Fibroblast of skin of abdomen (primary cell): ENCODE measurements at regions not wholly inside any gene's neighbourhood (a gene's known extent, or its start where the extent isn't known, plus 50 kb on each side); places are given as distances from the start of the nearest gene placed in this dataset.
A peak's percentile ranks its signal among the peaks of the same experiment; 100 is the strongest.

Experiments
- DNase-seq: peaks from one replicate; pipeline ENCODE4 v3.0.0-alpha.2; 2013

DNA sequence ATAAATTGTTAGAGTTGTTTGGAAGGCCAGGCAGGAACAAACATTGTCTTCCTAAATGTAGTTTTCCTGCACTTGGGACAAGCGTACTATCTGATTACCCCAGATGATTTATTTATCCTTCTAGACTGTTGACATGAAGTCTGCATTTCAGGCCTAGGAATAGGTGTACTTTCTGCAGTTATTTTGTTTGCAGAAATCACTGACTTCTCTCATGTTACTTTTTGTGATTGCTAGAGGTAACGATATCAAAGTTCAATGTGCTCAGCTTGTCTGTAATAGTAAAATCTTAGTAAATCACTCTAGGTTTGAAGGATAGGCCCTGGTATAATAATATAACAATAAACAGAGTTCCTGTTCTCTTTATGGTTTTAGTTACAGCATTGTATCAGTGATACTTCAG, 75.4 kb upstream of the HDAC9 start:
- DNase-seq = no peak

DNA sequence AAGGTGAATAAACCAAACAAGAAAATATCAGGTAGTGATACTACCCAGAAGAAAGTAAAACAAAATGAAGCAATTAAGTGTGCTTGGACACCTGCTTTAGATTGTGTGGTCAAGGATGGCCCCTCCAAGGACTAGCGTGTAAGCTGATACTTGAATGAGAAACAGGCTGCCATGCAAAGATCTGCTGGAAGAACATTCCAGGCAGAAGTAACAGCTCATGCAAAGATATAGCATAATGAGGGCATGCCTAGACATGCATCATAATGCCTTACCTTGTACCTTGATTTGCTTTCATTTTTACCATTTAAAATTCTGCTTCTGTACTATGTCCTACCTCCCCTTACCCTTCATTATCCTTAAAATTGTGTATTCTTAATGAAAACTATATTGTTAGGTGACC, 74.8 kb upstream of the HDAC9 start:
- DNase-seq = peak; percentile 57

DNA sequence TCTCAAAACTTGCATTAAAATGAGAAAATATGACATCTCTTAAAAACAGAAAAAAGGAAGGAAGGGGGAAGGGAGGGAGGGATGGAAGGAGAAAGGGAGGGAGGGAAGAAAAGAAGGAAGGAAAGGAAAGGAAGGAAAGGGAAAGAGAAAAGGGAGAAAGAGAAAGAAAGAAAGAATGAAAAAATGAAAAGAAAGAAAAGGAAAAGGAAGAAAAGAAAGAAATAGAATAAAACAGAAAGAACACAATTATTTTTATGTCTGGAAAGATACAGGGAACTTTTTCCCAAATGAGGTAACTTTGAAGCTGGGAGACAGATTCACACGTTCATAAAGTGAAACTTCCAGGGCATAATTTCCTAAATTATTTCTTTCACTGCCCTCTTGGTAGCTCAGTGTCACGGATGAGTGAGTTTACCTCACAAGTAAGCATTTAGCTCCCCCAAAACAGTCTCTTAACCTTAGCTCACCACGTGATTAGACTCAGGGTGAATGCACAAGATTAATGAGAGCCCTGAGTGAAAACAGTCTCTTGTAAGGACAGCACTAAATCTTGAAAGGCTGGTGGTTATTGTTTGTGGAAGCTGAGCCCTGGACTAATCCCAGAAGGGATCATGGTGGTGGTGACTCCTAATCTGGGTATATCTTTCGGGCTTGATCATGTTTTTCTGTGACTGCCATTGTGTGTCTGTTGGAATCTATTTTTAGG, 74.1 kb upstream of the HDAC9 start:
- DNase-seq = peak; percentile 45

DNA sequence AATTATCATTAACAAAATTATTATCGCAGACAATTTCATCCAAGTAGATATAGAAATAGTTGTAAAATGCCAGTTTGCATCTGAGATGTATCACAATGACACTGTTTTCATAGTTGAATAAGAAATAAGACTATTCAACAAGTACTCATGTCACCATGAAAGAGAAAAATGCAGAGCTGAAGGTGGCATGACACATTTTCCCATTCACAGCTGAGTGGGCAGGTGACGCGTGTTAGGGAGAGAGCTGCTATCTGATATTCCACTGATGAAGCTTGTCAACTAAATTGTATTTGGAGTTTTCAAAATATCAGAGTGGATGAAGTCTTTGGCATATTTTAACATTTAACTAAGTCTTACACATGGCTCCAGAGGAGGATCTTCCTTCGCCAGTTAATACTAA, 70.3 kb upstream of the HDAC9 start:
- no peak for DNase-seq

DNA sequence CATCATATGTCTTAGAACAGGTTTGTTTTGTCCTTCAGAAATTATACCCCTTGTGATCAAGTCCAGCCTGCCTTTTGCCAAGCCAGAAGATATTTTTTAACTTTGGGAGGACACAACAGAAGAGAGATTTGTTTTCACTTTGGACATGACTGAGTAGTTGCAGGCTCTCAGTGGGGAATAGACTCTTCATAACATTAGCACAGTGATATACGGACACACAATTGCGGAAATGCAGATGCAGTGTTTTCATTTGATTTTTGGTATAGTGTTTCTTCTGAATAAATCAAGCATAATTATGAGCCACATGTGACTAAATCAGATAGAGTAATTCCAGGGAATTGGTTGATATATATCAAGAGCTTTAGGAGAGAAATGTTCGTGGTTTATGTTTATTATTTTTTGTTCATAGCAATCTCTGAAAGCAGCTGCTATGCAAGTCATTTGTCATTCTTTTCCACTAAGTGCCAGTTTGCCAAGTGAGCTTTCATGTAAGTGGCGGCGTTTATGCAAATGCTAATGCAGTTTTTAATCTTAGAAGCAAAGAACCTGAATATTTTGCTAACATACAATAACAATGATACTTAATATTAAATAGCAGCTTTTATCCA, 69.6 kb upstream of the HDAC9 start:
- DNase-seq = peak; percentile 16

DNA sequence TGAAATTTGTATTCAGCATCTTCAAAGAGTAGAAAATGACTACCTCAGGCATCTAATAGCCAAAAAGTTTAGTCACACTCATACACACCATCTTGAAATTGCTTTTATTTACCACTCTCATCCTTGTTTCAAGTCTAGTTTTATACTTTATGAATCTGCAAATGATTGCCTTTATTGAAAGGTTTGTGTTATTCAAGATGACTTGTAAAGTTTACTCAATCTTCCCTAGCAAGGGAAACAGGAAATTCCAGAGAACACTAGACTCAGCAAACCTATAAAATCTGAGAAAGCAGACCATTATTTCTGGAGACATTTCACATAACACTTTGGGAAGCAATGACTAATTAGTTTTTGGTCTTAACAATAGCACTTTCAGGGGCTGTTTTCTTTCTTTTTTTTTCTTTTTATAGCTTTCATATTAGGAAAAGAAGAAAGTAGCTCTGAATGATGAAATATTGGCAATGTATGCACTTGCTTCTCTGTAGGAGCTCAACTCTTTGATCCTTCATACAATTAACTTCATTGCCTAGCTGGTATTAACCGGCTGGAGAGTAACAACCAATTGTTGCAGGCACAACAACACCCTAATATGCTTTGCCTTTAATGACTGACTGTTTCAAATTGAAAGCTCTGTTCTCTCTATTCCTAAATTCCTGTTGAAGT, 68.9 kb upstream of the HDAC9 start:
- peak; percentile 73 for DNase-seq

DNA sequence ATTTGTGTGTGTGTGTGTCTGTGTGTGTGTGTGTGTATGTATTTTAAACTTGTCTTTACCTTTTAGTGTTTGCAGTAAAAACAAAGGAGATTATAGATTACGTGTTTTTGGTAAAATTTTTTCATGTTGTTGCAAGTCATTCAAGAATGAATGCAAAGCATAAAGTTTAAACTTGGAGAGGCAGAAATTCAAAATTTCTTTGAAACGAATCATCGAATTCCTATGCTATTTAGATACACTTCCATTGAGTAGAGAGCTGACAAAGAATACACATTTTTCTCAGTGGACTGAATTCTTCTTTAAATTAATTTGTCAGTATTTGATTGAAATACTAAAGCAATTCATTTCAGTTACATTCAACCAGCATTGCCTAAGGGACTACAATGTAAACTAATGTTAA, 66.0 kb upstream of the HDAC9 start:
- DNase-seq = peak; percentile 84

DNA sequence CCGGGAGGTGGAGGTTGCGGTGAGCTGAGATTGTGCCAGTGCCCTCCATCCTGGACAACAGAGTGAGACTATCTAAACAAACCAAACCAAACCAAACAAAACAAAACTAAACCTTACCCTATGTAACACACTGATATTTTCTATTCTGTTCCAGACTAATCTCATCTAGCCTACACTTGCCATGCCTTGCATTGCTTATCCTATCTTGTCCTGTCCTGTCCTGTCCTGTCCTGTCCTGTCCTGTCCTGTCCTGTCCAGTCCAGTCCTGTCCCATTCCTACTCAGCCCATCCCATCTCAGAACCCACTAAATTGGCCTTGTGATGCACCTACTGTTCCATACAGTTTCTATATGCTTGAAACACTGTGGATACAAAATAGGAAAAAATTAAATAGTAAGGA, 64.7 kb upstream of the HDAC9 start:
- DNase-seq = no peak

DNA sequence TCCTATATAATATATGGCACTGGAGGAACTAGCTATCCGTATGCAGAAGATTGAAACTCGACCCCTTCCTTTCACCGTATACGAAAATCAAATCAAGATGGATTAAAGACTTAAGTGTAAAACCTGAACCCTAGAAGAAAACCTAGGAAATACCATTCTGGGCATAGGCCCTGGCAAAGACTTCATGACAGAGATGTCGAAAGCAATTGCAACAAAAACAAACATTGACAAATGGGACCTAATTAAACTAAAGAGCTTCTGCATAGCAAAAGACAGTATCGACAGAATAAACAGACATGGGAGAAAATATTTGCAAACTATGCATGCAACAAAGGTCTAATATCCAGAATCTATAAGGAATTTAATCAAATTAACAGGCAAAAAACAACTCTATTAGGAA, 61.4 kb upstream of the HDAC9 start:
- DNase-seq = no peak

DNA sequence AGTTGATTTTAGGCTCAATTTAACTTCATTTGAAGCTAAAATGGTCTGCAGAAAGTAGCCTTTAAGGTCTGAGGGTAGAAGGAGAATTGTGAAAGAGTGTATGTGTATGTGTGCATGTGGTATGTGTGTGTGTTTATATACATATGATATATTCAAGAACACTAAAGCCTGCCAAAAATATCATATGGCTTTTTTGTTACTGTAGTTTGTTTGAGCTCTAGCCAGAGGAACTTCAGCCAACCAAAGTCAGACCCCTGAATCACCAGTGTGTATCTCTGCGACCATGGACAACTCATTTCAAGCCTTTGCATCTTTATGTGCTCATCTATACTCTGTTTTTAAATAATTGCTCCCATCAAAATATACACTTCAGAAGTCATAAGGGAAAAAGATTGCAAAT, 58.4 kb upstream of the HDAC9 start:
- peak; percentile 65 for DNase-seq

DNA sequence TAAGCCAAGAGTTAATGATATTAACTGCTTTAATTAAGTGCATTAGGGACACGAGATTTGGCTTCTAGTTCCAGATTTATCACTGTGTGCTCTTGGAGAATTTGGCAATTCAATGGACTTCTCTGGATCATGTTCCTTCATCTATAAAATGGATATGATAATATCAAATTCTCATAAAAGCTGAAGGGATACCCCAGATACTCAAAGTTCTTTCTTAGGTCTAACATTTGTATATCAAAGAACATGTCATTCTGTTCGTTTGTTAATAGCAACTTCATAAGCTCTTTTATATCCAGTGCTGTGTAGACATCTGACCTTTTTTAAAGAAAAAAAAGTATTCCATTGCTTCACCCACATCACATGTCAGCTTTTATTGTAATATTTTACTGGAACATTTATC, 54.6 kb upstream of the HDAC9 start:
- DNase-seq = no peak

DNA sequence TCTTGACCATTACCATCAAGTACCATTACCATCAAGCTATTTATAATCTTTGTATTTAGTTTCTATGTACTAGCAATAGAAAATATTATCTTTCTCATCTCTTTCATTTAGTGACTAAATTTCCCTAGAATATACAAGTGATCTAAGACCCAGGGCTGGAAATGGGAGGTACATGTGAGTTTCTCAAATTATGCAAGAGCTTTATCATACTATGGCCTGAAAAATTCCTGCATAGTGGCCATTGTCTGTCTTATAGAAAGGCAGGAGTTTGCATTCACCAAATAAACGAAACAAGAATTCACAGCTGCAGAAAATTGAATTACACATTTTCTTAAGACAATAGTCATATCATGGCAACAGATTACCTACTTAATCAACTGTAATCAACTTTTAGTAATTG, 50.7 kb upstream of the HDAC9 start:
- DNase-seq = no peak

DNA sequence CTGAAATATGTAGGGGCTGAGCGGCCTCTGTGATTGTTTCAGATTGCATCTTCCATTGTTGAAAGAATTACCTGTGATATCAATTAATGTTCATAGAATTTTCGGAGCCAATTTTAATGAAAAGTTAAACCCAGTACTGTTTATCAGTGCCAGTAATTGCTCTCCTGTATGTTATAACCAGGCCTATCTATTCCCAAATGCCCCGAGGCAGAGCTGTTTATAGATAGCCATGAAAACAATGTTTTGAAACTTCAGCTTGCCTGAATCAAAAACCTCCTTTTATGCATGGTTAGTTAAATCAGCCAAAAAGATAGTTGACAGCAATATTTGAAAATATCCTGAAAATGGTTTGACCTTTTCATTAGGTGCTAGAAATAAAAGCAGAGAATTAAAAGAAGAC, 50.1 kb upstream of the HDAC9 start:
- no peak for DNase-seq
